ENCODE measurements at regions not wholly inside any gene's neighbourhood (a gene's known extent, or its start where the extent isn't known, plus 50 kb on each side); places are given as distances from the start of the nearest gene placed in this dataset.

GRCh38 chr3:90062631-90063200, 955.3 kb downstream of the EPHA3 start:
- H3K36me3 Mint-ChIP-seq: no peaks in the 10 kb centered on the region
- Histone ChIP-seq H4K20me1 (ENCODE audit: low read depth) (no peaks in the 10 kb centered on the region), H3K4me3 (no peak overlapping the region), H3K4me2 (no peak overlapping the region), H2AFZ (replicated peaks) (no peak overlapping the region), H3K9ac (no peak overlapping the region), H3K9me3 (ENCODE audit: low read depth) (no peaks in the 10 kb centered on the region), H3K27me3 (no peaks in the 10 kb centered on the region), H3F3A (ENCODE audit: low read depth) (no peaks in the 10 kb centered on the region), H3K79me2 (ENCODE audit: low read depth) (no peaks in the 10 kb centered on the region), H3K36me3 (no peaks in the 10 kb centered on the region), H3K4me1 (no peaks in the 10 kb centered on the region), H3K27ac (no peak overlapping the region)
- no peak for DNase-seq (ENCODE audit: low spot score)
- H3K27me3 Mint-ChIP-seq (ENCODE audit: insufficient read depth, low read depth): no peaks in the 10 kb centered on the region
- no peak overlapping the region for H3K27ac Mint-ChIP-seq
- no peak overlapping the region for H3K4me3 Mint-ChIP-seq
- peaks cover 2% of the 10 kb centered on the region for H3K4me1 Mint-ChIP-seq
- peaks cover 2% of the 10 kb centered on the region for H3K9me3 Mint-ChIP-seq
- TF ChIP-seq EZH2phosphoT487 (IDR thresholded peaks at IDR 0.05) (no peak), EZH2 (IDR thresholded peaks at IDR 0.05) (no peak)
- TF ChIP-seq, protein P1, sequence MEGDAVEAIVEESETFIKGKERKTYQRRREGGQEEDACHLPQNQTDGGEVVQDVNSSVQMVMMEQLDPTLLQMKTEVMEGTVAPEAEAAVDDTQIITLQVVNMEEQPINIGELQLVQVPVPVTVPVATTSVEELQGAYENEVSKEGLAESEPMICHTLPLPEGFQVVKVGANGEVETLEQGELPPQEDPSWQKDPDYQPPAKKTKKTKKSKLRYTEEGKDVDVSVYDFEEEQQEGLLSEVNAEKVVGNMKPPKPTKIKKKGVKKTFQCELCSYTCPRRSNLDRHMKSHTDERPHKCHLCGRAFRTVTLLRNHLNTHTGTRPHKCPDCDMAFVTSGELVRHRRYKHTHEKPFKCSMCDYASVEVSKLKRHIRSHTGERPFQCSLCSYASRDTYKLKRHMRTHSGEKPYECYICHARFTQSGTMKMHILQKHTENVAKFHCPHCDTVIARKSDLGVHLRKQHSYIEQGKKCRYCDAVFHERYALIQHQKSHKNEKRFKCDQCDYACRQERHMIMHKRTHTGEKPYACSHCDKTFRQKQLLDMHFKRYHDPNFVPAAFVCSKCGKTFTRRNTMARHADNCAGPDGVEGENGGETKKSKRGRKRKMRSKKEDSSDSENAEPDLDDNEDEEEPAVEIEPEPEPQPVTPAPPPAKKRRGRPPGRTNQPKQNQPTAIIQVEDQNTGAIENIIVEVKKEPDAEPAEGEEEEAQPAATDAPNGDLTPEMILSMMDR (IDR thresholded peaks at IDR 0.05): no peak

GRCh38 chr3:90068783-90069182, 961.4 kb downstream of the EPHA3 start:
- Histone ChIP-seq H3K9me3 (ENCODE audit: low read depth) (no peaks in the 10 kb centered on the region), H3K9ac (no peak overlapping the region), H3K4me1 (no peaks in the 10 kb centered on the region), H4K20me1 (ENCODE audit: low read depth) (no peaks in the 10 kb centered on the region), H3K4me3 (no peak overlapping the region), H3K79me2 (ENCODE audit: low read depth) (no peaks in the 10 kb centered on the region), H3K4me2 (no peak overlapping the region), H2AFZ (replicated peaks) (no peak overlapping the region), H3K27me3 (no peaks in the 10 kb centered on the region), H3K27ac (no peak overlapping the region), H3K36me3 (no peaks in the 10 kb centered on the region), H3F3A (ENCODE audit: low read depth) (no peaks in the 10 kb centered on the region)
- DNase-seq (ENCODE audit: low spot score): no peak
- Mint-ChIP-seq H3K27me3 (ENCODE audit: insufficient read depth, low read depth) (peaks cover 2% of the 10 kb centered on the region), H3K27ac (no peak overlapping the region), H3K4me1 (peaks cover 4% of the 10 kb centered on the region), H3K9me3 (peaks cover 20% of the 10 kb centered on the region), H3K36me3 (peaks cover 6% of the 10 kb centered on the region), H3K4me3 (no peak overlapping the region)
- TF ChIP-seq EZH2phosphoT487 (IDR thresholded peaks at IDR 0.05): no peak
- TF ChIP-seq, protein P1 (IDR thresholded peaks at IDR 0.05): no peak
- TF ChIP-seq EZH2 (IDR thresholded peaks at IDR 0.05): no peak

DNA sequence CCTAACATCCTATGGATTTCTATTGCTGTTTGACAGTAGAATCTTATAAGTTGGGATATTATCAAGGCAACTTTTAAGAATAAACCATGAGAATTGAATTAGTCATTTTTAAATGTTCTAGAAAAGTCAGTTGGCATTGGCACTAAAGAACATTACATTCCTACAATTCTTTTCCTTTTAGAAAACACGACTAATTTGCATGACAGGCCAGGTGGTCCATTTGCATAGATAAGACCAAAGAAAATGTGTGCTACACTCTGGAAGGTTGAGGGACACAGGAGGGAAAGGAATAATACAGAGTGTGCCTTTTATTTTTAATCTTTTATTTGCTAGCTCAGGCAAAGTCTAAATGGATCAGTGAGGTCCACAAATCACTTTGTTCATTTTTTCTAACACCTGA, 962.3 kb downstream of the EPHA3 start:
- Histone ChIP-seq H4K20me1 (ENCODE audit: low read depth) (no peaks in the 10 kb centered on the region), H3F3A (ENCODE audit: low read depth) (no peaks in the 10 kb centered on the region), H3K4me1 (no peaks in the 10 kb centered on the region), H3K4me2 (no peak overlapping the region), H3K4me3 (no peak overlapping the region), H3K27ac (no peak overlapping the region), H3K79me2 (ENCODE audit: low read depth) (no peaks in the 10 kb centered on the region), H3K27me3 (no peaks in the 10 kb centered on the region), H2AFZ (replicated peaks) (no peak overlapping the region), H3K9me3 (ENCODE audit: low read depth) (no peaks in the 10 kb centered on the region), H3K9ac (no peak overlapping the region), H3K36me3 (no peaks in the 10 kb centered on the region)
- peak; percentile 9 for DNase-seq (ENCODE audit: low spot score)
- H3K9me3 Mint-ChIP-seq: peaks cover 18% of the 10 kb centered on the region
- H3K27me3 Mint-ChIP-seq (ENCODE audit: insufficient read depth, low read depth): peaks cover 2% of the 10 kb centered on the region
- H3K36me3 Mint-ChIP-seq: peaks cover 6% of the 10 kb centered on the region
- H3K4me1 Mint-ChIP-seq: peaks cover 4% of the 10 kb centered on the region
- H3K27ac Mint-ChIP-seq: no peak overlapping the region
- TF ChIP-seq EZH2 (IDR thresholded peaks at IDR 0.05) (no peak), EZH2phosphoT487 (IDR thresholded peaks at IDR 0.05) (no peak)
- TF ChIP-seq, protein P1 (IDR thresholded peaks at IDR 0.05): no peak
- no peak overlapping the region for H3K4me3 Mint-ChIP-seq

All from neural progenitor cell (in vitro differentiated cells).